GM18873 (cell line): ENCODE measurements at regions not wholly inside any gene's neighbourhood (a gene's known extent, or its start where the extent isn't known, plus 50 kb on each side); places are given as distances from the start of the nearest gene placed in this dataset.

ENCODE experiments used
- ATAC-seq: cut with Tn5 transposase; IDR thresholded peaks from one replicate; pipeline ENCODE4 v1.9.1; 2021; ENCODE audit warnings: mild to moderate bottlenecking, moderate library complexity, moderate number of reproducible peaks; ENCODE audit not compliant: unreplicated experiment, low FRiP score

DNA sequence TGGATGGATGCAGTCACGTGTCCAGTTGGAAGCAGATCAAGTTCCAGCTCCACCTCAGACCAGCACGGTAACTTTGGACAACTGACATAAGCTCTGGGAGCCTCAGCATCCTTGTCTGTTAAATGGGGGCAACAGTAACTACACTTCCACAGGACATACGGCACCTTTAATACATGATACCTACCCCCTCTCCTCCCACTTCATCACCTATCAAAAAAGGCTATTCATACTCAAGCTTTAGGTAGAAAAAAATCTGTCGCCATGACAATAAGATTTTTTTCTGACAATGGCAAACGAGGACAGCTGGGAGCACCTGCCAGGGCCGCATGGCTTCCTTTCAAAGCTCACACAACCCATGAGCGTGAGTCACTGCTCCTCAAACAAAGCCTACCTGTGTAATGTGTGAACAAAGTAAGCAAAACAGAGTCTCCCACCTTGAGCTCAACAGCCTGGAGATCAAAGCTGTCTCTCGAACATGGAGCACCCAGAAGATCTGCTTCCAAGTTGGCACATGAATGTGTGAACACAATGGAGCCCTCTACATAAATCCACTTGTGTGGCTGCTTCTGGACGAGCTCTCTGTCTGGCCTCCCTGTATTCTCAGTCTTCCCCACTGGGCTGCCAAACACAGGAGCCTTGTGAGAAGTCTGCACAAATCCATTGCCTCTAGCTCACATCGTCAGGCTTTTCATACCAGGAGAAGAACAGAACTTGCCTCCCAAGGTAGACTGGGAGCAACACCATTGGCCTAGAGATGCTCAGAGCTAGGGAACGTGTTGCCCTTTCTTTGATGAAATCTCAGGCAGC is 459.7 kb downstream of the SOX9 start:
- ATAC-seq: no peak

DNA sequence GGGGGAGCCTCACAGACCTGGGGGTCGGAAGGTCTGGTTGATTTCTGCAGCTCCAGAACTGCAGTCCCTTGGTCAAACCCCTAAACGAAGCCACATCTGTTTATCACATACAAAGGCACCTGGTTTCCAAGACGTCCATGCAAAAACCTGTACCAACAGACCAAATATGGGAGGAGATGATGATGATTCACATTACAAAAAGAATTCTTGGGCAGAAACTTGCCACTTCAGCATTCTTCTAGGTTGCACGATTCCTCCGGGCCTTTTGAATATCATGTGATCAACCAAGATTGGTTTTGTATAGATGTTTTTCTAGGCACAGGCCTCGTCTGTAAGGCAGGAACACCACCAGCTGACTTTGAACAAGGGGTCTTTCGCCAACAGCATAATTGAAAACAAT is 466.3 kb downstream of the SOX9 start:
- no peak for ATAC-seq

DNA sequence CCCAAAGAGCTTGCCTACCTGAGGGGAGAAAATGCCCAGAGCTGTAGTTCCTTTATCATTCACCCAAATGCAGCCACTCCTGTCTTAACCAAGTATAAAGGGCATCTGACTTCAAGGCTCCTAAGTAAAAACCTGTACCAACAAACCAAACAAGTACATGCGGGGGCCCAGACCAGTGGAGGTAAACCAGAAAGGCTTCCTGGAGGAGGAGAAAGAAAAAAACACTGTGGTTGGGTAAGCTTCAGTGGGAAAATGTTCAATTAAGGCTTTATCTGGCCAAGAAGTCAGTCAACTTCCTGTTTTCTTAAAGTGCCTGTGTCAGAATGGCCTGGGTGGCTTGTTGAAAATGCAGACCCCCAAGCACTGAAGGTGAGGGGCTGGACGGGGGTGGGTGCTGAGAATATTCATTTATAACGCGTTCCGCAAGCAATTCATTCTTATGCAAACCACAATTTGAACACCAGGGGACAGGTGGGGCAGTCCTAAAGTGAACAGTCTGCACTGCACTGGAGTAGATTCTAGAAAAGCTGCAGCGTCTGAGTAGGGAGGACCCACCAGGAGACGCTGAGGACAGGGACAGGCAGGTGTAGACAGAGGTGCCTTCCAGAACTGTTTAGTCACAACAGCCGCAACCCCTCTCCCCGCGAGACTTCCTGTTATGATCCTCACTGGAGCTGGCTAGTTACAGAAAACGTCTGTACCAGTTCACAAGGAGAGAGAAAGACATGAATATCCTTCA is 467.1 kb downstream of the SOX9 start:
- no peak for ATAC-seq

DNA sequence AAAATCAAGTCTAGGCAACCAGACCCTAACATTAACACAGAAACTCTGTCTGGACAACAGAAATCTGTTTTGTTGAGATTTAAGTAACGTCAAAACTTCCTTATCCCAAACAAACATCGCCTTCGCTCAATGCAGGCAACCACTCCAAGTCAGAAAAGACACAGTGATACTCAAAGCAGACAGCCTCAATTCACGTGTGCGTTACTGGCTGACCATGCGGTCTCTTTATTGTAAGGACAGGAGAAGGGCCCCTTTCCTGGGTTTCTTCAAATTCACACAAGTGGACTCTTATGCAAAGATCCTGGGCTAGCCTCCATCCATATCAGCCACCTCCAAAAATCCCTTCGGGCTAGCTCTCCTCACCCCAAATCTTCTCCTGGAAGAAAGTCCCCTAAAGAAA is 467.7 kb downstream of the SOX9 start:
- ATAC-seq: no peak

DNA sequence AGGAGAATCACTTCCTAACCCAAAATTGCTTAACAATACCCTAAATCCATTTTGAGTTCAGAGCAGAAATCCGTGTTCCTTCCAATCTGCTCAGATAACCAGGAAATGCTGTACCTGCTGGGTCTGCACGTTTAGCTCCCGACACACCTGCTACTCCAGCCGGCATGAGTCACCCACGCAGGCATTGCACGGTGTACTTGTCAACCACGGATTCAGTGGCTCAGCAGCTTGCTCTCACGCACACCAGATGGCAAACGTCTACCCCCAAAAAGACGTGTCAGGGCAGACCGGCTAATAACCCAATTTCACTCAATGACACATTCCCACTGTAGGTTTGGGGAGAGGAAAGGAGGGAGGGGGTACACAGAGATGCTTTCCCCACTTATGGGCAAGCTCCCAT is 468.1 kb downstream of the SOX9 start:
- no peak for ATAC-seq

DNA sequence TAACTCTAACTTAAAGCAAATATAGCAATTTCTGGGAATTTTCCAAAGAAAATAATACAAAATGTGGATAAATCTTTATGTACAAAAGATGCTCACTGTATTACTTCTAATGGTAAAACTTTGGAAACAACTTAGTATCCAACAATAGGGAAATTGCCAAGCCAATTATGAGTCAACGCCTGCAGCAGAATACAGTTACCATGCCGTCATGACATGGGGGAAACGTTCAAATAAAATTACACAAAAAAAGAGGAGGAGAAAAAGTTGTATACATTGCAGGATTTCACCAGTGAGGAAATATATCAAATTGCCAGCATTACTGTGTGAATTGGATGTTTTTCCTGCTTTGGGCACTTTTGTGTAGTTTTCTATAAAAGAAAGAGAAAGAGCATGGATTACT is 469.6 kb downstream of the SOX9 start:
- ATAC-seq: no peak

DNA sequence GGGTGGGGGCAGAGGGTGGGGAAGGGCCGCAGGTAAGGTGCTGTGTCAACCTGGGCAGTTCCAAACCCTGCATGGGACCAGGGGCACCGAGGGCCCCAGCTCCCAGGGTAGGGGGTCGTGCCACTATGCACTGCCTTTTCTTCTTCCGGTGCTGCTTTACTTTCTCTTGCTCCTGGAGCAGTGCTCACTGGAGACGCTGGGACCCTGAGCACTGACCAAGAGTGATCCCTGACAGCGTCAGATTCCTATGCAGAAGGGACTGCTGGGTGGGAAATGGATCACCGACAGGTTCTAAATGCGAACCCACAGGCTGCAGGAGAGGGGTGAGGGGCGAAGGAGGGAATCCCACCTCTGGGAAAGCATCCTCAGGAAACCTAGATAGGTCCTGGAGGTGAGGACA is 470.1 kb downstream of the SOX9 start:
- no peak for ATAC-seq

DNA sequence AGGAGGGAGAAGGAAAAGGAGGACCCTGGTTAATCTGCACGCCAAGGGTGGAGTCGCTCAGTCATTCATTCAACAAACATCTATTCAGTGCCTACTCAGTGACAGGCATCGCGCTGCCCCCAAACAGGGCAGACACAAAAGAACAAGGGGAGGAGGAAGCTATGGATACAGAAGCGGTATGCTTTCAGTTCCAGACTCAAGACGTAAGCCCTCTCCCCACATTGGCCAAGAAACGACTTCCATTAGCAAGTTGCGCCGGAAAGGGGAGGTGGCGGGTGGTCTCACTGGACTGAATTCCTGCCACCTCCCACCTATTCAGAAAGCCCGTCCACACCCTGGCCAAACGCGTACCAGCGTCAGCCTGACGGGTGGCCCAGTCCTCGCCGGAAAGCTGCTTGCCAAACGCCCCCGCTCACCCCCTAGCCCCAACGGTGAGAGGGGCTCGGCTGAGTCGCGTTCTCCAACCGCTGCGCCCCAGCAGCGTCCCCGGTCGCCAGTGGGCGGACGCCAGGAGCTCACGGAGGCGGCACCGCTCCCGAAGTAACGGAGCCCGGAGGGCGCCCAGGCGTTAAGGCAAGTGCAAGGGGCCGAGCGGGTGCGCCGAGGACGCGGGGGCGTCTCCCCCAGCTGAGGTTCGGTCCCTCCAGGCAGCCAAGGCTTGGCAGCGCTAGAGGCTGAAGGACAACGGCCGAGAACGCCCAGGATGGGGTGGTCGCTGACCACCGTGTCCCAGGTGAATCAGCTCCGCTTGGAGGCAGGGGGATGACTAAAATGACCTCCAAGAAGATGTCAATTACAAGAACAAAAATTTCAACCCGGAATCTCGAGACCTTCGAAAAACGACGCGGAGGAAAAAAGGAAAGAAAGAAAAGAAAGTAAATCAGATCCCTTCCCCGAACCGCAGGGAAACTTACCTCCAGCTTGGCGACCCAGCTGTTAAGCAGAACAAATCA is 470.7 kb downstream of the SOX9 start:
- ATAC-seq: no peak

DNA sequence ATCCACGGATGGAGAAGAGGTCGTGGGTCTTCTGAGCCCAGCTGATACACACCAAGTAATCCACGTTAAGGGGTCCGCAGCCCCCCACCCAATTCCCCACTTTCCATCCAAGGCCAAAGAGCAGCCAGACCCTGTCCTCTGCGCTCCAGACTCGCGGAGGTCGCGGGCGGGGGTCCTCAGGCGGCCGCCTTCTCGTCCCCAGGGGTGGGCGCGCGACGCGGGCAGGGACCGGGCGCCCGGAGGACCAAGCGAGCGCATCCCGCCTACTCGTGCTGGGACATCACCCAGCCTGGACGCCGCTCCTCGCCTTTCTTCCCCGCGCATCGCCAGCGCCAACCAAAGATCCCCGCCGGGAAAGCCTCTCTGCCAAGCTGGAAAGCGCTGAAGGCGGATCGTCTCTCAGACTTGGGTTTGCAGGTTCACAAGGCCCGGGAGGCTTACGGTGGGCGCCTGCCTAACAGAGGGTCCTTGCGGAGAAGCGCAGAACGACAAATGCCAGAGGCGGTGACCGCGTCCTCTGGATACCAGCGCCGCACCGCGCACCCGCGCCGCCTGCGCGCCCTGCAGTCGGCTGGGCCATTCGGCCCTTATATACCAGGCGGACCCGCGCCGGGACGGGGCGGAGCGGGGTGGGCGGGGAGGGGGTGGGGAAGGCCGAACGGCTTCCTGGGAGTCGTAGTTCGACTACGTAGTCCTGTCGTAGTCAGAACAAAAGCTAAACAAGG is 471.6 kb downstream of the SOX9 start:
- ATAC-seq: peak; percentile 39

DNA sequence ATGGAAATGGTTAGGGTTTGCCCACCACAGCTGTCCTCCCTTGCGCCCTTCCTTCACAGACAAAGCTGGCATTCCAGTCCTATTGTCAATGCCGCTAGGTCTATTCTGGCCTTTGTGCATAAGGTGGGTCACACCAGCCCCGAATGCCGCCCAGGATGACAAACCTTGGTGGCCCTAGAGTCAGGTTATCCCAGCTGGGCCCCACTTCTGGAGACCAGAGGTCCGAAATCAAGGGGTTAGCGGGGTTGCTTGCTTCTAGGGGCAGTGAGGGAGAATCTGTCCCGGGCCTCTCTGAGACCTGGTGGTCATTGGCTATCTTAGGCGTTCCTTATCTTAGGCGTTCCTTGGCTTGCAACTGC is 472.1 kb downstream of the SOX9 start:
- no peak for ATAC-seq

DNA sequence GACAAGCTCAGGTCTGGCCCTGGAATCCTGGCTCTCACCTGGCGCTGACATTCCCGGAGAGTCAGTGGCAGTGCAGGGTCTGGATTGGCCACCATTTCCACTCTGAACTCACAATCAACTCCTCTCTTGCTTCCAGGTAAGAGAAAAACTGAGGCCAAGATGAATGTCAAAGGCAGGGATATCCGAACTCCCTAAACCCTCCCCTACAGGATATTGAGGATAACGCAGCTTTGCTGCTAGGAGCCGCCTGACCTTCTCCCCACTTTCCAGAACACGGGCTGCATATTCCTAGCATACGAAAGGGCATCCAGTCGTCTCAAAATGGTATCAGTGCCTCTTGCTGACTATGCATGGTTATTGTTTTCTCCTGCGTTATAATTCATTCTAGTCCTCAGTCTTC is 473.4 kb downstream of the SOX9 start:
- no peak for ATAC-seq
